ENCODE measurements at regions not wholly inside any gene's neighbourhood (a gene's known extent, or its start where the extent isn't known, plus 50 kb on each side); places are given as distances from the start of the nearest gene placed in this dataset.

DNA sequence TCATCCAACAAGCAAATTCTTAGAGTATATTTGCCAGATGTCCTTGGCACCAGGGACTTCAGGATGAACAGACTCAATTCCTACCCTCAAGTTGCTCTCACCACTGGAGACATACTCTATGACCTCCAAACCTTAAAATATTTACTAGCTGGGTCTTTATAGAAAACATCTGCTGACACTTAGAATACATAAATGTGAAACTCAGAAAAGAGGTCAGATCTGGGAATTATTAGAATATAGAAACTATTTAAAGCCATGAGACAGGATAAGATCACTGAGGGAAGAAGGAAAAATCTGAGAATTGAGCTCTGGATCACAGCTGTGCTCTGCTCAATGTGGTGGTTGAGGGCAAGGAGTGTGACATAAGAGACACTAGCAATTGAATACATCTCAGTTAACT, 695.4 kb upstream of the UBE2E2 start:
- Histone ChIP-seq H3K4me2 (ENCODE audit: low read depth, low read length, poor library complexity, severe bottlenecking) (no peak overlapping the region), H3K27me3 (ENCODE audit: low read length) (no peaks in the 10 kb centered on the region), H3K4me3 (ENCODE audit: insufficient read depth, low read length, poor library complexity, severe bottlenecking) (no peak overlapping the region), H3K36me3 (ENCODE audit: low read length) (no peaks in the 10 kb centered on the region), H3K79me2 (ENCODE audit: insufficient read depth, low read length) (no peaks in the 10 kb centered on the region), H2AFZ (ENCODE audit: low read depth, low read length, severe bottlenecking) (no peak overlapping the region), H3F3A (ENCODE audit: insufficient read depth) (no peaks in the 10 kb centered on the region), H3K27ac (ENCODE audit: low read depth, low read length) (no peak overlapping the region), H4K20me1 (ENCODE audit: low read depth, low read length) (no peaks in the 10 kb centered on the region), H3K9me3 (ENCODE audit: insufficient read depth, low read length) (no peaks in the 10 kb centered on the region), H3K9me2 (replicated peaks; ENCODE audit: insufficient read depth, low read length) (no peaks in the 10 kb centered on the region), H3K9ac (ENCODE audit: low read length) (no peak overlapping the region)
- no peak for TF ChIP-seq EZH2phosphoT487 (conservative IDR thresholded peaks at IDR 0.05; ENCODE audit: low read length)
- TF ChIP-seq, protein P1, sequence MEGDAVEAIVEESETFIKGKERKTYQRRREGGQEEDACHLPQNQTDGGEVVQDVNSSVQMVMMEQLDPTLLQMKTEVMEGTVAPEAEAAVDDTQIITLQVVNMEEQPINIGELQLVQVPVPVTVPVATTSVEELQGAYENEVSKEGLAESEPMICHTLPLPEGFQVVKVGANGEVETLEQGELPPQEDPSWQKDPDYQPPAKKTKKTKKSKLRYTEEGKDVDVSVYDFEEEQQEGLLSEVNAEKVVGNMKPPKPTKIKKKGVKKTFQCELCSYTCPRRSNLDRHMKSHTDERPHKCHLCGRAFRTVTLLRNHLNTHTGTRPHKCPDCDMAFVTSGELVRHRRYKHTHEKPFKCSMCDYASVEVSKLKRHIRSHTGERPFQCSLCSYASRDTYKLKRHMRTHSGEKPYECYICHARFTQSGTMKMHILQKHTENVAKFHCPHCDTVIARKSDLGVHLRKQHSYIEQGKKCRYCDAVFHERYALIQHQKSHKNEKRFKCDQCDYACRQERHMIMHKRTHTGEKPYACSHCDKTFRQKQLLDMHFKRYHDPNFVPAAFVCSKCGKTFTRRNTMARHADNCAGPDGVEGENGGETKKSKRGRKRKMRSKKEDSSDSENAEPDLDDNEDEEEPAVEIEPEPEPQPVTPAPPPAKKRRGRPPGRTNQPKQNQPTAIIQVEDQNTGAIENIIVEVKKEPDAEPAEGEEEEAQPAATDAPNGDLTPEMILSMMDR (IDR thresholded peaks at IDR 0.05; ENCODE audit: insufficient read depth, low read length, poor library complexity, severe bottlenecking) = no peak

DNA sequence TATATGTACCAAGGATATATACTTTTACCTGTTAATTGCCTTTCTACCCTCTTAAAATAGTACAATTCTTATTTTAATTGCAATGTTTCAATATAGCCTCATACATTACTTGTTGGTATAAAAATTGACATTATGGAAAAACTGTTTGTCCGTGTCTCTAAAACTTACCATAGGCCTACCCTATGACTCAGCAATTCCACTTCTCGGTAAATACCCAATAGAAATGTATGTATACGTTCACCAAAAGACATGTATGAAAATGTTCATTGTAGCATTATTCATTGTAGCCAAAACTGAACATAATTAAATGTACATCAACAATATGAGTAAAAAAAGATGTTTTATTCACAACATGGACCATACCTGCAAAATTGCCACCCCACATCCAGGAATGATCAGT, 679.2 kb upstream of the UBE2E2 start:
- no peaks in the 10 kb centered on the region for H3F3A ChIP-seq (ENCODE audit: insufficient read depth)
- H4K20me1 ChIP-seq (ENCODE audit: low read depth, low read length) = no peaks in the 10 kb centered on the region
- no peak for TF ChIP-seq EZH2phosphoT487 (conservative IDR thresholded peaks at IDR 0.05; ENCODE audit: low read length)
- TF ChIP-seq, protein P1 (IDR thresholded peaks at IDR 0.05; ENCODE audit: insufficient read depth, low read length, poor library complexity, severe bottlenecking) = no peak
- H2AFZ ChIP-seq (ENCODE audit: low read depth, low read length, severe bottlenecking) = no peak overlapping the region
- H3K27ac ChIP-seq (ENCODE audit: low read depth, low read length) = no peak overlapping the region
- H3K4me2 ChIP-seq (ENCODE audit: low read depth, low read length, poor library complexity, severe bottlenecking) = no peak overlapping the region
- no peak overlapping the region for H3K4me3 ChIP-seq (ENCODE audit: insufficient read depth, low read length, poor library complexity, severe bottlenecking)
- H3K36me3 ChIP-seq (ENCODE audit: low read length) = no peaks in the 10 kb centered on the region
- no peaks in the 10 kb centered on the region for H3K9me3 ChIP-seq (ENCODE audit: insufficient read depth, low read length)
- no peaks in the 10 kb centered on the region for H3K9me2 ChIP-seq (replicated peaks; ENCODE audit: insufficient read depth, low read length)
- H3K27me3 ChIP-seq (ENCODE audit: low read length) = no peaks in the 10 kb centered on the region
- no peak overlapping the region for H3K9ac ChIP-seq (ENCODE audit: low read length)
- no peaks in the 10 kb centered on the region for H3K79me2 ChIP-seq (ENCODE audit: insufficient read depth, low read length)

DNA sequence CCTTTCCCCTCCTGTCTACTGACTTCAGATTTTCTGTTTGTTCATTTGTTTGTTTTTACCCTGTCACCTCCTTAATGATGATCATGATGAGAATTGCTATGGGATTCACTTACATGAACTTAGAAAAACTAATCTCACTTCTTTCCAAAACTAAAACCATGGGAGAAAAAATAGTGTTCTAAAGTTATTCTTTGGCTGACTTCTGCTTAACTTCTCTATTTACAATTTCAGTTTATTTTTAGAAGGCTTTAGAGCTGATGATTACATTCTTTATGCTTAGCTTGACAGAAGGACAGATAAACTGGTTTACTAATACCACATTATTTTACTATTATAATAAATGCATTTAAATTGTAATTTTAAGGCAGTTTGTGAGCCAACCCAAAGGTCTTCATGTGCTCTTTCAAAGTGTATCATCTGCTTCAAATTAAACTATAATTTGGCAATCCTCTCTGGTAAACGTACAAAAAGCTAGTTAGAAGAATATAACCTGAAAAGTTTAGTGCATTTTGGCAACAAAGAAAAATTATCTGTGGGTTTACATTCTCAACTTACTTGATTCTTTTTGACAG, 676.8 kb upstream of the UBE2E2 start:
- TF ChIP-seq, protein P1 (IDR thresholded peaks at IDR 0.05; ENCODE audit: insufficient read depth, low read length, poor library complexity, severe bottlenecking) = no peak
- TF ChIP-seq EZH2phosphoT487 (conservative IDR thresholded peaks at IDR 0.05; ENCODE audit: low read length) = no peak
- no peaks in the 10 kb centered on the region for H4K20me1 ChIP-seq (ENCODE audit: low read depth, low read length)
- H3K9me2 ChIP-seq (replicated peaks; ENCODE audit: insufficient read depth, low read length) = no peaks in the 10 kb centered on the region
- H3K27ac ChIP-seq (ENCODE audit: low read depth, low read length) = no peak overlapping the region
- H3K9ac ChIP-seq (ENCODE audit: low read length) = no peak overlapping the region
- H3K36me3 ChIP-seq (ENCODE audit: low read length) = no peaks in the 10 kb centered on the region
- H2AFZ ChIP-seq (ENCODE audit: low read depth, low read length, severe bottlenecking) = no peak overlapping the region
- no peaks in the 10 kb centered on the region for H3K9me3 ChIP-seq (ENCODE audit: insufficient read depth, low read length)
- H3K4me3 ChIP-seq (ENCODE audit: insufficient read depth, low read length, poor library complexity, severe bottlenecking) = no peak overlapping the region
- H3K4me2 ChIP-seq (ENCODE audit: low read depth, low read length, poor library complexity, severe bottlenecking) = no peak overlapping the region
- H3F3A ChIP-seq (ENCODE audit: insufficient read depth) = no peaks in the 10 kb centered on the region
- H3K27me3 ChIP-seq (ENCODE audit: low read length) = no peaks in the 10 kb centered on the region
- no peaks in the 10 kb centered on the region for H3K79me2 ChIP-seq (ENCODE audit: insufficient read depth, low read length)
